ENCODE measurements at regions not wholly inside any gene's neighbourhood (a gene's known extent, or its start where the extent isn't known, plus 50 kb on each side); places are given as distances from the start of the nearest gene placed in this dataset.

- Histone ChIP-seq H3K4me3 (no peak overlapping the region), H3K4me1 (no peaks in the 10 kb centered on the region), H3K4me2 (no peak overlapping the region), H3K9me3 (no peaks in the 10 kb centered on the region), H3K27ac (no peak overlapping the region)
- no peak for ATAC-seq
- TF ChIP-seq CHD4 (IDR thresholded peaks at IDR 0.05; ENCODE audit: borderline replicate concordance) (no peak), KDM1A (IDR thresholded peaks at IDR 0.05; ENCODE audit: low read depth) (no peak)
- ChIA-PET POLR2A (no interaction called here), CTCF (interaction anchor here (1.0 kb wide), 1 partner anchor 57 kb away, joined by 5 read pairs; no protein-coding TSS in a partner anchor)
- WGBS (ENCODE audit: missing lambda C conversion rate): 75% methylated on average over 10 of the region's 10 CpGs
- DNase-seq (ENCODE audit: low read depth in 1 of 2, low spot score in 1 of 2): no peak
- FAIRE-seq: no peak
These were observed 224.7 kb upstream of the UBL3 start for GRCh38 chr13:30074955-30075614.

GRCh38 chr13:30074431-30074830, 224.0 kb upstream of the UBL3 start:
- Histone ChIP-seq H3K4me2 (no peak overlapping the region), H3K4me1 (no peaks in the 10 kb centered on the region), H3K27ac (no peak overlapping the region), H3K4me3 (no peak overlapping the region), H3K9me3 (no peaks in the 10 kb centered on the region)
- TF ChIP-seq POLR2A (IDR thresholded peaks at IDR 0.05; ENCODE audit: low read length) (no peak), HOXA7 (CRISPR knock-in tag; IDR thresholded peaks at IDR 0.05) (no peak), JUN (IDR thresholded peaks at IDR 0.05) (no peak), RNF2 (IDR thresholded peaks at IDR 0.05; ENCODE audit: borderline replicate concordance, low read depth) (no peak), ZSCAN20 (CRISPR knock-in tag; IDR thresholded peaks at IDR 0.05) (no peak), HDAC2 (IDR thresholded peaks at IDR 0.05) (no peak), NPAS2 (CRISPR knock-in tag; IDR thresholded peaks at IDR 0.05; ENCODE audit: borderline replicate concordance) (no peak), MAFK (IDR thresholded peaks at IDR 0.05; ENCODE audit: partially characterized antibody) (no peak), RARB (CRISPR knock-in tag; IDR thresholded peaks at IDR 0.05) (no peak), BCL3 (IDR thresholded peaks at IDR 0.05) (no peak), GATA3 (IDR thresholded peaks at IDR 0.05; ENCODE audit: borderline replicate concordance) (no peak), RFX5 (IDR thresholded peaks at IDR 0.05) (no peak), RAD21 (conservative IDR thresholded peaks at IDR 0.05 in 1 of 2, IDR thresholded peaks at IDR 0.05 in 1 of 2) (no peak), MYC (IDR thresholded peaks at IDR 0.05; ENCODE audit: borderline replicate concordance, low read length) (no peak), FOXS1 (CRISPR knock-in tag; IDR thresholded peaks at IDR 0.05) (no peak), EHF (CRISPR knock-in tag; IDR thresholded peaks at IDR 0.05) (no peak), FOSL2 (IDR thresholded peaks at IDR 0.05) (no peak), FOSL2 (CRISPR knock-in tag; IDR thresholded peaks at IDR 0.05) (no peak)
- ATAC-seq (no peak), FAIRE-seq (no peak), DNase-seq (ENCODE audit: low read depth in 1 of 2, low spot score in 1 of 2) (no peak)
- ChIA-PET CTCF (interaction anchor here (1.0 kb wide), 1 partner anchor 57 kb away, joined by 5 read pairs; no protein-coding TSS in a partner anchor), POLR2A (no interaction called here)
- 65% methylated on average over 3 of the region's 3 CpGs for whole genome bisulfite sequencing (ENCODE audit: missing lambda C conversion rate)

- no peaks in the 10 kb centered on the region for H3K9me3 ChIP-seq
- H3K4me1 ChIP-seq: no peaks in the 10 kb centered on the region
- WGBS (ENCODE audit: missing lambda C conversion rate): 38% methylated on average over 2 of the region's 2 CpGs
- no peak overlapping the region for H3K27ac ChIP-seq
- no peak overlapping the region for H3K4me3 ChIP-seq
- no peak for FAIRE-seq
- no peak for ATAC-seq
- ChIA-PET CTCF (no interaction called here), POLR2A (no interaction called here)
- H3K4me2 ChIP-seq: no peak overlapping the region
- TF ChIP-seq BCL3 (IDR thresholded peaks at IDR 0.05) (no peak), ZSCAN20 (CRISPR knock-in tag; IDR thresholded peaks at IDR 0.05) (no peak), EHMT2 (IDR thresholded peaks at IDR 0.05; ENCODE audit: low read depth) (no peak), JUN (IDR thresholded peaks at IDR 0.05) (no peak), FOSB (CRISPR knock-in tag; IDR thresholded peaks at IDR 0.05) (no peak), FOXS1 (CRISPR knock-in tag; IDR thresholded peaks at IDR 0.05) (no peak), HOXB13 (CRISPR knock-in tag; IDR thresholded peaks at IDR 0.05; ENCODE audit: low read depth) (no peak), E2F6 (IDR thresholded peaks at IDR 0.05; ENCODE audit: borderline replicate concordance, low read depth) (no peak), BHLHE40 (IDR thresholded peaks at IDR 0.05; ENCODE audit: low read depth, low read length) (no peak), HOXA7 (CRISPR knock-in tag; IDR thresholded peaks at IDR 0.05) (no peak), KDM1A (IDR thresholded peaks at IDR 0.05; ENCODE audit: low read depth) (no peak), KDM5A (IDR thresholded peaks at IDR 0.05) (no peak), CBX2 (IDR thresholded peaks at IDR 0.05; ENCODE audit: borderline replicate concordance, low read depth) (no peak), RCOR1 (IDR thresholded peaks at IDR 0.05; ENCODE audit: low read depth, low read length) (no peak), RNF2 (IDR thresholded peaks at IDR 0.05; ENCODE audit: borderline replicate concordance, low read depth) (no peak), USF2 (IDR thresholded peaks at IDR 0.05) (no peak), ZNF302 (CRISPR knock-in tag; IDR thresholded peaks at IDR 0.05) (no peak)
- no peak for DNase-seq (ENCODE audit: low read depth in 1 of 2, low spot score in 1 of 2)
These were observed 222.4 kb upstream of the UBL3 start for GRCh38 chr13:30072818-30073186.

All from A549 (cell line).